ENCODE measurements at regions not wholly inside any gene's neighbourhood (a gene's known extent, or its start where the extent isn't known, plus 50 kb on each side); places are given as distances from the start of the nearest gene placed in this dataset.
"Not testable (repeated sequence)": the region's sequence is repeated elsewhere in the genome, so short reads cannot be mapped to it uniquely, and the experiment has no call there.

- TF ChIP-seq POLR2A (IDR thresholded peaks at IDR 0.05; ENCODE audit: low read length); GATA1 (IDR thresholded peaks at IDR 0.05; ENCODE audit: low read depth, low read length): not testable (repeated sequence)
Observed at GRCh38 chr2:179314729-179315128, 50.1 kb upstream of the SESTD1 start.
